Upper lobe of left lung (tissue), 6 donors: ENCODE measurements at regions not wholly inside any gene's neighbourhood (a gene's known extent, or its start where the extent isn't known, plus 50 kb on each side); places are given as distances from the start of the nearest gene placed in this dataset.

Experiments used
- ATAC-seq, 2 donors: fragments of 200-7000 bp; cut with Tn5 transposase; one replicate each; pipeline ENCODE4 v1.9.1; 2022; ENCODE audit warnings: mild to moderate bottlenecking in 2 of 2, moderate library complexity in 2 of 2; ENCODE audit not compliant: low FRiP score in 2 of 2
- DNase-seq, 2 donors: peaks; one replicate each; pipeline ENCODE4 v3.0.0-alpha.2; 2019 to 2020
- H3K27ac ChIP-seq, 4 donors: fragments of 200-600 bp; sonication (generic); one replicate each; pipeline ENCODE4 v1.5.1; 2016 to 2019
- H3K27me3 ChIP-seq, 4 donors: fragments of 200-600 bp; sonication (generic); one replicate each; pipeline ENCODE4 v1.5.1; 2017 to 2019
- H3K36me3 ChIP-seq, 4 donors: fragments of 200-600 bp; sonication (generic); one replicate each; pipeline ENCODE4 v1.5.1; 2016 to 2019
- H3K4me1 ChIP-seq, 4 donors: fragments of 200-600 bp; sonication (generic); one replicate each; pipeline ENCODE4 v1.5.1; 2018 to 2019
- H3K4me3 ChIP-seq, 4 donors: fragments of 200-600 bp; sonication (generic); one replicate each; pipeline ENCODE4 v1.5.1; 2017 to 2019; ENCODE audit warnings: mild to moderate bottlenecking in 2 of 4, moderate library complexity in 1 of 4
- H3K9me3 ChIP-seq, 4 donors: fragments of 200-600 bp; sonication (generic); one replicate each; pipeline ENCODE4 v1.5.1; 2018 to 2019
- CTCF ChIP-seq, 6 experiments: fragments of 450-650 bp in 4 of 6; fragments of 200-600 bp in 2 of 6; sonication (generic) in 2 of 6; IDR thresholded peaks; one replicate each; pipeline ENCODE4 v1.5.1; 2016 to 2019; ENCODE audit warnings: antibody characterized with exemption in 6 of 6
- EP300 ChIP-seq, 4 donors: sonication (generic); formaldehyde crosslinking; IDR thresholded peaks; one replicate each; pipeline ENCODE4 v1.5.1; 2017; ENCODE audit warnings: antibody characterized with exemption in 4 of 4, control low read depth in 2 of 4
- POLR2A ChIP-seq, 4 donors: fragments of 450-650 bp; IDR thresholded peaks; one replicate each; pipeline ENCODE4 v1.5.1; 2016 to 2017; ENCODE audit warnings: antibody characterized with exemption in 4 of 4, mild to moderate bottlenecking in 2 of 4
- POLR2AphosphoS5 ChIP-seq, 2 donors: sonication (generic); formaldehyde crosslinking; IDR thresholded peaks; one replicate each; pipeline ENCODE4 v1.5.1; 2017; ENCODE audit warnings: antibody characterized with exemption in 2 of 2
- WGBS, 2 donors: methylation state at CpG; one replicate each; pipeline ENCODE4 v1.1.5; 2017 to 2018; 5-methylcytosine and 5-hydroxymethylcytosine counted together
- donor health status: DM: no; HTN: no; CAD: no; lungs with moderate emphysema.
- donor health status: DM: no; HTN: yes; CAD: no; lungs with severe emphysema.

- no peak for TF ChIP-seq POLR2A (IDR thresholded peaks at IDR 0.05)
- no peak for TF ChIP-seq POLR2AphosphoS5 (IDR thresholded peaks at IDR 0.05)
- no peak for TF ChIP-seq EP300 (IDR thresholded peaks at IDR 0.05)
- TF ChIP-seq CTCF (IDR thresholded peaks at IDR 0.05): no peak
- 68 to 75% methylated on average over 5 of the region's 5 CpGs for WGBS, 2 donors
- Histone ChIP-seq H3K4me3 (no peak overlapping the region), H3K27ac (no peak overlapping the region), H3K36me3 (no peaks in the 10 kb centered on the region), H3K9me3 (no peaks in the 10 kb centered on the region), H3K27me3 (no peaks in the 10 kb centered on the region), H3K4me1 (no peaks in the 10 kb centered on the region)
- DNase-seq (no peak), ATAC-seq (no peak)
Observed at GRCh38 chr14:97866664-97867063, 1069.5 kb downstream of the VRK1 start.

- Histone ChIP-seq H3K27ac (no peak overlapping the region), H3K9me3 (no peaks in the 10 kb centered on the region), H3K4me1 (no peaks in the 10 kb centered on the region), H3K36me3 (no peaks in the 10 kb centered on the region), H3K27me3 (no peaks in the 10 kb centered on the region), H3K4me3 (no peak overlapping the region)
- no peak for TF ChIP-seq POLR2A (IDR thresholded peaks at IDR 0.05)
- no peak for TF ChIP-seq POLR2AphosphoS5 (IDR thresholded peaks at IDR 0.05)
- TF ChIP-seq CTCF (IDR thresholded peaks at IDR 0.05): no peak
- TF ChIP-seq EP300 (IDR thresholded peaks at IDR 0.05): no peak
- ATAC-seq (no peak), DNase-seq (no peak)
Observed at GRCh38 chr14:97873291-97873690, 1076.1 kb downstream of the VRK1 start.

- no peak for DNase-seq
- H3K4me3 ChIP-seq: no peak overlapping the region
- H3K27ac ChIP-seq: no peak overlapping the region
- WGBS, 2 donors: 93 to 94% methylated on average over 9 of the region's 9 CpGs
- no peaks in the 10 kb centered on the region for H3K36me3 ChIP-seq
- peaks cover 0 to 2% (median 0%) of the 10 kb centered on the region in 4 donors for H3K4me1 ChIP-seq
- H3K27me3 ChIP-seq: no peaks in the 10 kb centered on the region
- no peaks in the 10 kb centered on the region for H3K9me3 ChIP-seq
- no peak for TF ChIP-seq EP300 (IDR thresholded peaks at IDR 0.05)
- TF ChIP-seq POLR2AphosphoS5 (IDR thresholded peaks at IDR 0.05): no peak
- TF ChIP-seq CTCF (IDR thresholded peaks at IDR 0.05): no peak
- TF ChIP-seq POLR2A (IDR thresholded peaks at IDR 0.05): no peak
- ATAC-seq: no peak
Observed at GRCh38 chr14:97874394-97874793, 1077.2 kb downstream of the VRK1 start.

- TF ChIP-seq POLR2AphosphoS5 (IDR thresholded peaks at IDR 0.05) (no peak), EP300 (IDR thresholded peaks at IDR 0.05) (no peak), CTCF (IDR thresholded peaks at IDR 0.05) (no peak), POLR2A (IDR thresholded peaks at IDR 0.05) (no peak)
- no peak overlapping the region for H3K27ac ChIP-seq
- ATAC-seq: peak in 1 of 2 donors; percentile 54
- 87 to 91% methylated on average over 1 of the region's 1 CpG for WGBS, 2 donors
- H3K4me3 ChIP-seq: no peak overlapping the region
- no peaks in the 10 kb centered on the region for H3K27me3 ChIP-seq
- DNase-seq: no peak
- peaks cover 0 to 2% (median 0%) of the 10 kb centered on the region in 4 donors for H3K4me1 ChIP-seq
- no peaks in the 10 kb centered on the region for H3K9me3 ChIP-seq
- no peaks in the 10 kb centered on the region for H3K36me3 ChIP-seq
Observed at GRCh38 chr14:97878206-97878605, 1081.0 kb downstream of the VRK1 start.

- 39 to 42% methylated on average over 5 of the region's 5 CpGs for WGBS, 2 donors
- TF ChIP-seq POLR2AphosphoS5 (IDR thresholded peaks at IDR 0.05): no peak
- TF ChIP-seq CTCF (IDR thresholded peaks at IDR 0.05): no peak
- no peak for TF ChIP-seq EP300 (IDR thresholded peaks at IDR 0.05)
- no peak for TF ChIP-seq POLR2A (IDR thresholded peaks at IDR 0.05)
- no peaks in the 10 kb centered on the region for H3K9me3 ChIP-seq
- H3K27ac ChIP-seq: no peak overlapping the region
- no peaks in the 10 kb centered on the region for H3K27me3 ChIP-seq
- H3K36me3 ChIP-seq: no peaks in the 10 kb centered on the region
- H3K4me3 ChIP-seq: no peak overlapping the region
- peaks cover 0 to 2% (median 0%) of the 10 kb centered on the region in 4 donors for H3K4me1 ChIP-seq
- ATAC-seq (peak in 1 of 2 donors; percentile 87), DNase-seq (no peak)
Observed at GRCh38 chr14:97878727-97879126, 1081.5 kb downstream of the VRK1 start.
